SK-N-MC (cell line): ENCODE measurements at regions not wholly inside any gene's neighbourhood (a gene's known extent, or its start where the extent isn't known, plus 50 kb on each side); places are given as distances from the start of the nearest gene placed in this dataset.

Experiments used
- EZH2 ChIP-seq: fragments of 200-600 bp; sonication (generic); IDR thresholded peaks from one replicate; pipeline ENCODE4 v1.6.1; 2017; ENCODE audit warnings: antibody characterized with exemption
- FOXP2 ChIP-seq: optimal IDR thresholded peaks from 2 replicates; pipeline ENCODE3; 2011; ENCODE audit warnings: mild to moderate bottlenecking, moderate library complexity; ENCODE audit not compliant: insufficient read depth; ENCODE audit errors: extremely low read length, control extremely low read depth
- POLR2AphosphoS5 ChIP-seq: IDR thresholded peaks from 2 replicates; pipeline ENCODE4 v1.6.1; 2012; ENCODE audit warnings: mild to moderate bottlenecking, low read depth, low read length, borderline replicate concordance

GRCh38 chr17:33564146-33564545, 271.1 kb upstream of the ASIC2 start:
- TF ChIP-seq EZH2 (no peak), POLR2AphosphoS5 (no peak), FOXP2 (no peak)
